Breast epithelium (tissue), 3 donors: ENCODE measurements at regions not wholly inside any gene's neighbourhood (a gene's known extent, or its start where the extent isn't known, plus 50 kb on each side); places are given as distances from the start of the nearest gene placed in this dataset.

Experiments
- CTCF ChIP-seq, 3 donors: fragments of 450-650 bp; IDR thresholded peaks; one replicate each; pipeline ENCODE4 v1.5.1; 2016 to 2017; ENCODE audit warnings: antibody characterized with exemption in 3 of 3, mild to moderate bottlenecking in 3 of 3, moderate library complexity in 3 of 3
- POLR2AphosphoS5 ChIP-seq, 3 donors: sonication (generic); formaldehyde crosslinking; IDR thresholded peaks; one replicate each; pipeline ENCODE4 v1.6.1; 2017; ENCODE audit warnings: antibody characterized with exemption in 3 of 3

- no peak for TF ChIP-seq CTCF (IDR thresholded peaks at IDR 0.05)
- no peak for TF ChIP-seq POLR2AphosphoS5 (IDR thresholded peaks at IDR 0.05)
Observed at GRCh38 chr5:173451651-173452050, 123.4 kb upstream of the STC2 start.
